RWPE2 (cell line): ENCODE measurements at regions not wholly inside any gene's neighbourhood (a gene's known extent, or its start where the extent isn't known, plus 50 kb on each side); places are given as distances from the start of the nearest gene placed in this dataset.

Experiments used
- ATAC-seq: fragments of 200-7000 bp; cut with Tn5 transposase; 3 replicates; pipeline ENCODE4 v1.9.1; 2021; ENCODE audit warnings: low read depth
- DNase-seq: peaks from one replicate; pipeline ENCODE4 v3.0.0-alpha.2; 2020; ENCODE audit warnings: low spot score
- H3K27ac ChIP-seq: fragments of 450-650 bp; 2 replicates; pipeline ENCODE4 v1.5.1; 2017; ENCODE audit warnings: mild to moderate bottlenecking; ENCODE audit not compliant: poor library complexity, severe bottlenecking
- H3K27me3 ChIP-seq: fragments of 250-450 bp; sonication (Bioruptor Pico); 2 replicates; pipeline ENCODE4 v1.5.1; 2021; ENCODE audit warnings: mild to moderate bottlenecking, moderate library complexity; ENCODE audit not compliant: insufficient read depth, poor library complexity, severe bottlenecking
- H3K36me3 ChIP-seq: fragments of 250-450 bp; sonication (Bioruptor Pico); 2 replicates; pipeline ENCODE4 v1.5.1; 2020; ENCODE audit warnings: low read depth, mild to moderate bottlenecking, moderate library complexity
- H3K4me1 ChIP-seq: fragments of 250-450 bp; sonication (Bioruptor Pico); 2 replicates; pipeline ENCODE4 v1.5.1; 2021; ENCODE audit warnings: mild to moderate bottlenecking, moderate library complexity; ENCODE audit not compliant: insufficient read depth, poor library complexity, severe bottlenecking
- H3K4me3 ChIP-seq: fragments of 250-450 bp; sonication (Bioruptor Pico); 2 replicates; pipeline ENCODE4 v1.5.1; 2021; ENCODE audit warnings: mild to moderate bottlenecking, moderate library complexity; ENCODE audit not compliant: severe bottlenecking
- H3K9me3 ChIP-seq: fragments of 250-450 bp; sonication (Bioruptor Pico); 2 replicates; pipeline ENCODE4 v1.5.1; 2021; ENCODE audit warnings: mild to moderate bottlenecking, moderate library complexity; ENCODE audit not compliant: severe bottlenecking
- CTCF ChIP-seq: fragments of 450-650 bp; IDR thresholded peaks from one replicate; pipeline ENCODE4 v1.5.1; 2017; ENCODE audit warnings: mild to moderate bottlenecking, moderate library complexity; ENCODE audit not compliant: poor library complexity, severe bottlenecking

DNA sequence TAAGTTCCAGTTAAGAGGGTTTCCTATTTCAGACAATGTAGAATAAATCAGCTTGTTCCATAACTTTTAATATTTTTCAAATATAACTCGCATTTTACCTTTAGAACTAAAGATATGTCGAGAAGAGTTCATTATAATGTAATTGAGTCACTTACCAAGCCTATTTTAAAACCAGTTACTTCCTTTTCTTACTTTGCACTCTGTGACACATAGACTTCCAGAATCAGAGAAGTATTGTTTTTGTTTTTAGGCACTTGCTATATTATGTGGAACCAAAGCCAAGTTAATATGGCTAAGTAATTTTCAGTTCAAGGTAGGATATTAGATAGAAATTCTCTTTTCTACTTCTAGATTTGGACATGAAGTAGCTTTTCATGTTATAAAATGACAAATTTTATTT is 182.7 kb upstream of the PRPS1L1 start:
- ATAC-seq (no peak), DNase-seq (no peak)
- Histone ChIP-seq H3K36me3 (no peaks in the 10 kb centered on the region), H3K27ac (no peak overlapping the region), H3K9me3 (no peaks in the 10 kb centered on the region), H3K27me3 (no peaks in the 10 kb centered on the region), H3K4me1 (no peaks in the 10 kb centered on the region), H3K4me3 (no peak overlapping the region)
- no peak for TF ChIP-seq CTCF

- ATAC-seq (no peak), DNase-seq (no peak)
- no peaks in the 10 kb centered on the region for H3K4me1 ChIP-seq
- H3K36me3 ChIP-seq: no peaks in the 10 kb centered on the region
- no peak for TF ChIP-seq CTCF
- H3K27ac ChIP-seq: no peak overlapping the region
- H3K27me3 ChIP-seq: no peaks in the 10 kb centered on the region
- H3K9me3 ChIP-seq: no peaks in the 10 kb centered on the region
- H3K4me3 ChIP-seq: no peak overlapping the region
Observed at GRCh38 chr7:18210788-18211187, 183.1 kb upstream of the PRPS1L1 start.

DNA sequence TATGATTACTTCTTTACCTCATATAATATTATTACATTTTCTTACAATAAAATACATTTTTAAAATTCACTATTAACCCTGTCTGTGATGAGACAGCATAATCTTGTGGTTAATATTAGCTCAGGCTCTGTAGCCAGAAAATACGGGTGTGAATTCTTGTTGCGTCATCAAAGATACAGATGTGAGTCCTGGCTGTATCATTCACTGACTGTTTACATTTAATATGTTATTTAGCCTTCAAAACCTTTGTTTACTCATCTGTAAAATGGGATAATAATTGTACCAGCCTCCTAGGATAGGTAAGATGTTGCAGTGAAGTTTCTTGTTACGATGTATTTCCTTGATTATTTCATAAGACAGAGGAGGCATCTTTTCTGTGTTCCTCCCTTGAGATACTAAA is 184.7 kb upstream of the PRPS1L1 start:
- no peaks in the 10 kb centered on the region for H3K9me3 ChIP-seq
- TF ChIP-seq CTCF: no peak
- ATAC-seq: no peak
- no peak for DNase-seq
- no peak overlapping the region for H3K4me3 ChIP-seq
- no peaks in the 10 kb centered on the region for H3K27me3 ChIP-seq
- no peaks in the 10 kb centered on the region for H3K36me3 ChIP-seq
- no peak overlapping the region for H3K27ac ChIP-seq
- H3K4me1 ChIP-seq: no peaks in the 10 kb centered on the region

GRCh38 chr7:18212758-18213157 is 185.1 kb upstream of the PRPS1L1 start:
- Histone ChIP-seq H3K36me3 (no peaks in the 10 kb centered on the region), H3K27ac (no peak overlapping the region), H3K27me3 (no peaks in the 10 kb centered on the region), H3K4me3 (no peak overlapping the region), H3K9me3 (no peaks in the 10 kb centered on the region), H3K4me1 (no peaks in the 10 kb centered on the region)
- TF ChIP-seq CTCF: no peak
- no peak for DNase-seq
- ATAC-seq: no peak

DNA sequence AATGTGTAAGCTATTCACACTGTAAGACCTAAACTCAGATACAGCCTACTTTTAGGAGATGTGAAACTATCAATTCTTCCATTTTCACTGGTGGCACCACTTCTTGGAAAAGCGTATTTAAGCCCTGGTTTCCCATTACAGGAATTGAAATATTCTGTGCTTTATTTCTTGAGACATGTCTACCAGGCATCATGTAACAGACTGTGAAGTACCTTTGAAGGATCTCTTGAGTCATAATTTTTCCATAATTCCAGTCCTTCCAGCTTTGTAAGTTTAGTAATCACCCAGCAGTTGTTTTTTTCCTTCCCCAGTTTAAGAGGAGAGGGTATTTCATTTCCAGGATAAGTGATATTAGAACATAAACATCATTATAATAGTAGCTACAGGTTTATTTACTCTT is 186.0 kb upstream of the PRPS1L1 start:
- DNase-seq: no peak
- Histone ChIP-seq H3K27ac (no peak overlapping the region), H3K4me3 (no peak overlapping the region), H3K36me3 (no peaks in the 10 kb centered on the region), H3K9me3 (no peaks in the 10 kb centered on the region), H3K27me3 (no peaks in the 10 kb centered on the region), H3K4me1 (no peaks in the 10 kb centered on the region)
- no peak for ATAC-seq
- no peak for TF ChIP-seq CTCF
